GM10248 (cell line): ENCODE measurements at regions not wholly inside any gene's neighbourhood (a gene's known extent, or its start where the extent isn't known, plus 50 kb on each side); places are given as distances from the start of the nearest gene placed in this dataset.
"Not testable (repeated sequence)": the region's sequence is repeated elsewhere in the genome, so short reads cannot be mapped to it uniquely, and the experiment has no call there.

Experiments used
- CTCF ChIA-PET: fragments of 300-600 bp; sonication (Branson Sonifier 250); formaldehyde crosslinking; extraction: SDS; loops from one replicate; lab custom pipeline; 2021; ENCODE audit warnings: antibody characterized with exemption; lab: Yijun Ruan, JAX
- POLR2A ChIA-PET: fragments of 350-650 bp; sonication (Branson Sonifier 250); formaldehyde crosslinking; extraction: SDS; loops from one replicate; lab custom pipeline; 2020; ENCODE audit warnings: antibody characterized with exemption; lab: Yijun Ruan, JAX
- DNase-seq: peaks from one replicate; pipeline ENCODE4 v3.0.0; 2012; ENCODE audit errors: extremely low spot score
- CTCF ChIP-seq: IDR thresholded peaks from 2 replicates; pipeline ENCODE4 v1.5.1; 2012; ENCODE audit warnings: mild to moderate bottlenecking, low read depth; ENCODE audit errors: extremely low read depth, missing control alignments, control extremely low read depth

GRCh38 chr6:97347111-97347510, 64.1 kb upstream of the MMS22L start:
- ChIA-PET CTCF (interaction anchor here (1.7 kb wide), 1 partner anchor 28 kb away, joined by 3 read pairs; no protein-coding TSS in a partner anchor), POLR2A (no interaction called here)
- no peak for TF ChIP-seq CTCF
- no peak for DNase-seq

- no peak for DNase-seq
- no peak for TF ChIP-seq CTCF
- ChIA-PET CTCF (interaction anchor here (1.0 kb wide), 1 partner anchor 11 kb away, joined by 3 read pairs; no protein-coding TSS in a partner anchor), POLR2A (no interaction called here)
Observed at GRCh38 chr6:97361286-97361685, 78.3 kb upstream of the MMS22L start.

GRCh38 chr6:97364327-97364726, 81.3 kb upstream of the MMS22L start:
- no peak for TF ChIP-seq CTCF
- CTCF ChIA-PET = no interaction called here
- POLR2A ChIA-PET = no interaction called here
- no peak for DNase-seq

- DNase-seq, CTCF ChIA-PET, POLR2A ChIA-PET: not testable (repeated sequence)
Observed at GRCh38 chr6:97382071-97382470, 99.1 kb upstream of the MMS22L start.

GRCh38 chr6:97392735-97393134, 109.7 kb upstream of the MMS22L start:
- TF ChIP-seq CTCF = no peak
- POLR2A ChIA-PET = no interaction called here
- DNase-seq = no peak
- CTCF ChIA-PET = interaction anchor here (1.1 to 3.7 kb wide), 7 partner anchors 9 to 235 kb away, joined by 3 to 59 read pairs (median 4); no protein-coding TSS in a partner anchor

GRCh38 chr6:97394160-97394748, 111.2 kb upstream of the MMS22L start:
- POLR2A ChIA-PET = no interaction called here
- DNase-seq = peak; percentile 54
- CTCF ChIA-PET = interaction anchor here (0.6 to 3.7 kb wide), 12 partner anchors 9 to 215 kb away, joined by 3 to 59 read pairs (median 3); no protein-coding TSS in a partner anchor
- peak; percentile 80 for TF ChIP-seq CTCF

GRCh38 chr6:97396880-97397279, 113.9 kb upstream of the MMS22L start:
- DNase-seq = no peak
- CTCF ChIA-PET = interaction anchor here (1.5 to 2.0 kb wide), 2 partner anchors 211 to 240 kb away, joined by 3 to 7 read pairs; no protein-coding TSS in a partner anchor
- TF ChIP-seq CTCF = no peak
- POLR2A ChIA-PET = no interaction called here
